Spleen (tissue), 7 donors: ENCODE measurements at regions not wholly inside any gene's neighbourhood (a gene's known extent, or its start where the extent isn't known, plus 50 kb on each side); places are given as distances from the start of the nearest gene placed in this dataset.

Experiments
- CTCF ChIP-seq, 11 experiments: fragments of 200-600 bp in 7 of 11; fragments of 450-650 bp in 4 of 11; sonication (generic) in 4 of 11; IDR thresholded peaks in 8 of 11; conservative IDR thresholded peaks in 3 of 11; 1 replicate in 7 of 11; 2 replicates in 4 of 11; pipeline versions ENCODE4 v1.4.0 to v1.8.0; 2016 to 2021; ENCODE audit warnings: antibody characterized with exemption in 11 of 11, inconsistent platforms in 4 of 11, mild to moderate bottlenecking in 1 of 11
- POLR2AphosphoS5 ChIP-seq, 3 donors: sonication (generic); formaldehyde crosslinking; IDR thresholded peaks; one replicate each; pipeline ENCODE4 v1.5.1; 2017; ENCODE audit warnings: antibody characterized with exemption in 3 of 3
- donor health status: DM: no; HTN: no; CAD: no; lungs with moderate emphysema.
- donor health status: DM: no; HTN: no; CAD: no.
- donor health status: DM: no; HTN: no; CAD: no.

DNA sequence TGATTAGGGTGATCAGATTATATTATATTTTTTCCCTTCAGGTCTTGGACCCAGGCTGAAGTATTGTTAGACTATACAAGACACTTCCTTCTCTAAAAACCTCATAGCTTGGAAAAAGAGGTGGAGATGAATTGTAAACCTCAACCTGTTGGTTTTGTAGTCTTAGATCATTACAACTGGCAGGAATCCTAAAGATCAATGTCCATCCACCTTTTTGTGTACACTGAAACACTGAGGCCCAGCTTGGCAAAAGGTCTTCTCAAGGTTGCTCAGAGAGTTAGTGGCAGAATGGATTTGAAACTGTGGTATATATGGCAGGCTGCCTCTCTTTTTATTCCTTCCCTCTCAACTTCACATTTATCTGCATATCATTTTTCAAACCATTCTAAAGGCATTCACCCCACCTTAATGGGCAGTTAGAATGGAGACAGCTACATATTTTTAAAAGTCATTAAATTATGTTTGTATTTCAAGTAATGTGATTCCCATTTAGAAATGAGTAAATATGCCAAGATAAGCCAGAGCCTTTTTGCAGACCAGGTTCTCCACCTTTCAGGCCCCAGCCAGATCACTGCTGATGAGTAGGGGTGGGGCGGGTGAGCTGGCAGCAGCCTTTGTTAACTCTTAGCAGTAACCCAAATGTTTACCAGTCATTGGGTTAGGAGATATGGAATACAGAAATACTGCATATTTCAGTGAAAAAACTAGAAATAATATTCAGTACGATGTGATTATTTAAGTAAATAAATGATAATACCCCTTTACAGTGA, 243.2 kb upstream of the F9 start:
- no peak for TF ChIP-seq CTCF (IDR thresholded peaks at IDR 0.05 in 8 of 11, conservative IDR thresholded peaks at IDR 0.05 in 3 of 11)
- TF ChIP-seq POLR2AphosphoS5 (IDR thresholded peaks at IDR 0.05), result no peak
